ENCODE measurements at regions not wholly inside any gene's neighbourhood (a gene's known extent, or its start where the extent isn't known, plus 50 kb on each side); places are given as distances from the start of the nearest gene placed in this dataset.

GRCh38 chr3:145959457-145960088, 201.4 kb downstream of the PLOD2 start:
- Histone ChIP-seq H3K4me3 (no peak overlapping the region), H3K27ac (no peak overlapping the region), H3K4me1 (peaks cover 0 to 4% (median 0%) of the 10 kb centered on the region in 4 donors), H3K9me3 (no peaks in the 10 kb centered on the region), H3K36me3 (no peaks in the 10 kb centered on the region), H3K27me3 (no peaks in the 10 kb centered on the region)
- TF ChIP-seq, protein P1, sequence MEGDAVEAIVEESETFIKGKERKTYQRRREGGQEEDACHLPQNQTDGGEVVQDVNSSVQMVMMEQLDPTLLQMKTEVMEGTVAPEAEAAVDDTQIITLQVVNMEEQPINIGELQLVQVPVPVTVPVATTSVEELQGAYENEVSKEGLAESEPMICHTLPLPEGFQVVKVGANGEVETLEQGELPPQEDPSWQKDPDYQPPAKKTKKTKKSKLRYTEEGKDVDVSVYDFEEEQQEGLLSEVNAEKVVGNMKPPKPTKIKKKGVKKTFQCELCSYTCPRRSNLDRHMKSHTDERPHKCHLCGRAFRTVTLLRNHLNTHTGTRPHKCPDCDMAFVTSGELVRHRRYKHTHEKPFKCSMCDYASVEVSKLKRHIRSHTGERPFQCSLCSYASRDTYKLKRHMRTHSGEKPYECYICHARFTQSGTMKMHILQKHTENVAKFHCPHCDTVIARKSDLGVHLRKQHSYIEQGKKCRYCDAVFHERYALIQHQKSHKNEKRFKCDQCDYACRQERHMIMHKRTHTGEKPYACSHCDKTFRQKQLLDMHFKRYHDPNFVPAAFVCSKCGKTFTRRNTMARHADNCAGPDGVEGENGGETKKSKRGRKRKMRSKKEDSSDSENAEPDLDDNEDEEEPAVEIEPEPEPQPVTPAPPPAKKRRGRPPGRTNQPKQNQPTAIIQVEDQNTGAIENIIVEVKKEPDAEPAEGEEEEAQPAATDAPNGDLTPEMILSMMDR (IDR thresholded peaks at IDR 0.05), result no peak
- no peak for TF ChIP-seq EP300 (IDR thresholded peaks at IDR 0.05)
- TF ChIP-seq POLR2A (IDR thresholded peaks at IDR 0.05), result no peak
- no peak for DNase-seq (ENCODE audit: low spot score in 2 of 2)
- 80 to 92% methylated on average over 2 of the region's 2 CpGs for WGBS, 2 donors

DNA sequence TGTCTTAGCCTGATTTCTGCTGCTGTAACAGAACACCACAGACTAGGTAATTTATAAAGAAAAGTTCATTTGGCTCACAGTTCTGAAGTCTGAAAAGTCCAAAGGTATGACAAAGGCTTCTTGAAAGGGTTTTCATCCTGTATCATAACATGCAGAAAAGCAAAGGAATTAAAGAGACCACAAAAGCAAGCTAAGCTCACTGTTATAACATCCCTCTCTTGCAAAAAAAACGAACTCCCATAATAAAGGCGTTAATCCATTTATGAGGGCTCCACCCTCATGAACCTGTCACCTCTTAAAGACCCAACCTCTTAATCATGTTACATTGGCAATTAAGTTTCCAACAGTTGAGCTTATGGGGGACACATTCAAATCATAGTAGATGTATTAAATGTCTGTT, 197.9 kb downstream of the PLOD2 start:
- Histone ChIP-seq H3K27ac (no peak overlapping the region), H3K4me3 (no peak overlapping the region), H3K9me3 (no peaks in the 10 kb centered on the region), H3K36me3 (no peaks in the 10 kb centered on the region), H3K4me1 (peaks cover 0 to 4% (median 0%) of the 10 kb centered on the region in 4 donors), H3K27me3 (no peaks in the 10 kb centered on the region)
- 57 to 79% methylated on average over 2 of the region's 2 CpGs for WGBS, 2 donors
- no peak for DNase-seq (ENCODE audit: low spot score in 2 of 2)
- TF ChIP-seq POLR2A (IDR thresholded peaks at IDR 0.05), result no peak
- TF ChIP-seq EP300 (IDR thresholded peaks at IDR 0.05), result no peak
- TF ChIP-seq, protein P1 (IDR thresholded peaks at IDR 0.05), result no peak

- no peak for DNase-seq (ENCODE audit: low spot score in 2 of 2)
- Histone ChIP-seq H3K4me3 (no peak overlapping the region), H3K4me1 (no peaks in the 10 kb centered on the region), H3K27ac (no peak overlapping the region), H3K36me3 (no peaks in the 10 kb centered on the region), H3K27me3 (no peaks in the 10 kb centered on the region), H3K9me3 (no peaks in the 10 kb centered on the region)
- TF ChIP-seq, protein P1 (IDR thresholded peaks at IDR 0.05), result no peak
- no peak for TF ChIP-seq EP300 (IDR thresholded peaks at IDR 0.05)
- WGBS, 2 donors, result 82 to 91% methylated on average over 3 of the region's 3 CpGs
Observed at GRCh38 chr3:145967043-145967442, 193.9 kb downstream of the PLOD2 start.

- no peaks in the 10 kb centered on the region for H3K4me1 ChIP-seq
- no peak overlapping the region for H3K27ac ChIP-seq
- no peak for DNase-seq (ENCODE audit: low spot score in 2 of 2)
- TF ChIP-seq EP300 (IDR thresholded peaks at IDR 0.05), result no peak
- no peak for TF ChIP-seq POLR2A (IDR thresholded peaks at IDR 0.05)
- TF ChIP-seq, protein P1 (IDR thresholded peaks at IDR 0.05), result no peak
- no peaks in the 10 kb centered on the region for H3K27me3 ChIP-seq
- no peak overlapping the region for H3K4me3 ChIP-seq
- no peaks in the 10 kb centered on the region for H3K9me3 ChIP-seq
- H3K36me3 ChIP-seq, result no peaks in the 10 kb centered on the region
Observed at GRCh38 chr3:145971186-145971585, 189.8 kb downstream of the PLOD2 start.

- Histone ChIP-seq H3K27me3 (no peaks in the 10 kb centered on the region), H3K4me1 (no peaks in the 10 kb centered on the region), H3K36me3 (no peaks in the 10 kb centered on the region), H3K27ac (no peak overlapping the region), H3K9me3 (no peaks in the 10 kb centered on the region), H3K4me3 (no peak overlapping the region)
- DNase-seq (ENCODE audit: low spot score in 2 of 2), result no peak
- TF ChIP-seq, protein P1 (IDR thresholded peaks at IDR 0.05), result no peak
- TF ChIP-seq POLR2A (IDR thresholded peaks at IDR 0.05) (no peak), EP300 (IDR thresholded peaks at IDR 0.05) (no peak)
- 98 to 100% methylated on average over 1 of the region's 1 CpG for WGBS, 2 donors
Observed at GRCh38 chr3:145972851-145973250, 188.1 kb downstream of the PLOD2 start.

Measured in tibial nerve (tissue), 4 donors.